GM21786 (cell line): ENCODE measurements at regions not wholly inside any gene's neighbourhood (a gene's known extent, or its start where the extent isn't known, plus 50 kb on each side); places are given as distances from the start of the nearest gene placed in this dataset.
"Not testable (repeated sequence)": the region's sequence is repeated elsewhere in the genome, so short reads cannot be mapped to it uniquely, and the experiment has no call there.

Source experiments
- ATAC-seq: cut with Tn5 transposase; IDR thresholded peaks from one replicate; pipeline ENCODE4 v1.9.1; 2021; ENCODE audit not compliant: unreplicated experiment

DNA sequence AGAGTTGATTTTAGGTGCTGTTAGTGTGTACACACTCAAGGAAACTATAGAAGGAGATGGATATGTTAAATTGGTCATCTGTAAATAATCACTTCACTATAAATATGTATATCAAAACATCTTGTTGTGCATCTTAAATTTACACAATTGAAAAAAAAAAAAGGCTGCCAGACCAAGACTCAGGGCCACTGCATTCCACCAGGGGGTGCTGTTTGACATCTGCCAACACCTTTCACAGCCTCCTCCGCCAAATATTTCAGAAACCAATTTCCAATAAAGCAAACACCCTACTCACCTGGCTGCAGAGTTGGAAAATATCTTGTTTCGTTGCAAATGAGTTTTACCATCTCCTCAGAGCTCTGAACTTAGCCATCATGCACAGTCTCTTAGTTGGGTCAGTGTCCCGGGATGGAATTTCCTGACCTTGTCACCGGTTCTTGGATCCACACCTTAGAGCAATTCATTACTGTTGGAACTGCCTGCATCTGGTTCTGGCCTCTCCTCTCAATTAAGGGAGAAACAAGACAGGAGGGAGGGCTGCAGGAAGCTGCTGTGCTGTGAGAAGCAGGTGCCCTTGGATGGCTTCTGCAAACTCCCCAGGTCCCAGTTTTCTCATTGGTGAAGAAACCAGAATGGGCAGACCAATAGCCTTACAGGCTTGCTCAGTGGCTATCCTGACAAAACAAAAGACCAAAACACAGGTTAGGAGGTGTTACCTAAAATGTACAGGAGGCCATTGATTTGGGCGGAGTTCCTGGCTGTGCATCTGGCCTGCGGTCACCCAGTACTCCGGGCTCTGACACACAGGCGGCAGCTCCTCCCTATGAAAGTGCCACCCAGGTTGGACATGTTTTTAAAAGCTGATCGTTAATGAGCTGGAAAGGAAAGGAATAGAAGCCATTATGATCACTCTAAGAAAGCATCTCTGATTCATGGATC is 746.6 kb downstream of the UQCRFS1 start:
- no peak for ATAC-seq

DNA sequence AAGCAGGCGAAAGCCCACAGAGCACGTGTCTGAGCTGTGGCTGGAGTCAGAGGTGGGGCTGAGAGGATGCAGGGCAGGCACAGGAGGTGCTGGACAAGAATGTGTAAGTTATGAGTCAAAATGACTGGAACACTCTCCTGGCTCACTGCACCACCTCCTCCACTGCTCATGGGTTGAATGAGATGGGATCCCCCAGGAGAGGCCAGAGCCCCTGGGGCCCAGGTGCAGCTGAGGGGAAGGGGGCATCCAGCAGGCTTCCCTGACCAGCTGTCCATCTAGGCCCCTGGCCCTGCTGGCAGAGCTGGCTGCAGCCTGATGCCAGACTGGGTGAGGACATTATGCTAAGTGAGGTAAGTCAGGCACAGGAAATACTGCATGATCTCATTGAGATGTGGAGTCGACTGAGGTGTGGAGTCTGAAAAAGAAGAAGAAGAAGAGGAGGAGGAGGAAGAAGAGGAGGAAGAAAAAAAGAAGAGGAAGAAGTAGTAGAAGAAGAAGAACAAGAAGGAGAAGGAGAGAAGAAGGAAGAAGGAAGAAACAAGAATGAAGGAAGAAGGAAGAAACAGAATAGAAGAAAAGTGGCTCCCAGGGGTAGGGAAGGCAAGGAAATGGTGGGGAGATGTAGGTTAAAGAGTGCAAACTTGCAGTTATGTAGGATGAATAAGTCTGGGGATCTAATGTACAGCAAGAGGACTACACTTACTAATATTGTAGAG is 747.4 kb downstream of the UQCRFS1 start:
- no peak for ATAC-seq

DNA sequence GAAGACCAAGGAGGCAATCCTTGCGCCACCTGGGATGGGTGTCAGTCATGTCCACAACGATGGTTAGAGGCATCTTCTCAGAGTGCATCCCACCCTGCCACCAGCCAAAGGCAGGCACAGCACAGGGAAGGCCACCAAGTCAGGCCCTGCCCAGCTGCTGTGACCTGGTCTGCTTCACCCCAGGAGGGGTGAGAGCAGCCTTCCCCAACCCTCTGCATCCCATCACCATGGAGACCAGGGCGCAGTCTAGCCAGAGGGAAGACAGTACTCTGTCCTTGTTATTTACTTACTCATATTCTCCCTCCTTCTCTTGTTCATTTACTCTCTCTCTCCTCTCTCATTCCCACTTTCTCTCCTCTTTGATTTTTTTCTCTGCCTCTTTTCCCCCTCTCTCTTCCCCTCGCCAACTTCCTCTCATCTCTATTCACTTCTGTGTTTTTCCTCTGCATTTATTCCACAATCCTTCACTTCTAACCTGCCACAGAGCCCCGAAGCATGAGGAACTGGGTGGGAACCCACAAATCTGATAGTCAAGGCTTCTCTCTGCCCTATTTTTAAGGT is 749.4 kb downstream of the UQCRFS1 start:
- no peak for ATAC-seq

DNA sequence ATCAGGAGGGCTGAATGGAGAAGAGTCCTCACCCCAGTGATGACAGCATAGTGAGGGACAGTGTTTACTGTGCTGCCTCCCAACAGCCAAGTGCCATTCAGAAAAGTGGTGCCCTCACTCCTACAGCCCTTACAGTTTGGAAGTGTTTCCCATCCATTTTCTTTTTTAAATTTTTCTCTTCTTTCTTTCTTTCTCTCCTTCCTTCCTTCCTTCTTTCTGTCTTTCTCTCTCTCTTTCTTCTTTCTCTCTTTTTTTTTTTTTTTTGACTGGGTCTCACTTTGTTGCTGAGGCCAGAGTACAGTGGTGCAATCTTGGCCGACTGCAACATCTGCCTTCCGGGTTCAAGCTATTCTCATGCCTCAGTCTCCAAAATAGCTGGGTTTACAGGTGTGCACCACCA is 755.3 kb downstream of the UQCRFS1 start:
- no peak for ATAC-seq

DNA sequence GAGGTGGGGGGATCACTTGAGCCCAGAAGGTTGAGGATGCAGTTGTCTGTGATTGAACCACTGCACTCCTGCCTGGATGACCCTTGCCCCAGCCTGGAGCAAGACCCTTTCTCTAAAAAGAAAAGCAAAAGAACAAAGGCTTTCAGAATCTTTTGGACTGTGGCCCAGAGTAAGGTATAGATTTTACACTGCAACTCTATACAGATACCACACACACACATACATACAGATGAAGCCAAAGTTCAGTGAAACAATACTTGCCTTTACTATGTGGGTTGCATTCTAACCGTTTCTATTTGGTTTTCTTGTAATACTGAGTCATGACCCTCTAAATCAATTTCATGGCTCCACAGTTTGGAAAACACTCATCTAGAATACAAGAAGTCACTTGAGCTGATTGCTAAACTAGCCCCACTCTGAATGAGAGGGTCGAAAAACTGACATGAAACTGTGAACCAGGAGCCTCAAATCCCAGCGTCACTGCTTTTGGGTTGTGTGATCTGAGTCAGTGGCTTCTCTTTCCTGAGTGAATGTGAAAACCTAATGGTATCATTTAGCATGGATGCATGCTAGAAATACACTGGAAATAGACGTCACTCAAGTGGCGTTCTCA is 756.1 kb downstream of the UQCRFS1 start:
- no peak for ATAC-seq

DNA sequence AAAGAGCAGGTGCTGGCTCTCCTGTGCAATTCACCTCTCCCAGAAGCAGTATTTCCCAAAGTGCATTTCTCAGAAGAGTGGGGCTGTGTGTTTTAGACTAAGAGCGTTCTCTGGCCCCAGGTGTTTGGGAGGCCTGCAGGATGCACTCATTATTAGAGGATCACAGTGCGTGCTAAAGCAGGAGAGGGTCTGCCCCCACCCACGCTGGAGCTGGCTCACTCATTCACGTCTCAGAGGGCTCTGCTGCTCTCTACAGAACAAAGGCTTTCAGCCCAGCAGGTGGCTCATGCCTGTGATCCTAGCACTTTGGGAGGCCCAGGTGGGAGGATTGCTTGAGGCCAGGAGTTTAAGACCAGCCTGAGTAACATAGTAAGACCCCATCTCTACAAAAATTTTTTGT is 756.7 kb downstream of the UQCRFS1 start:
- no peak for ATAC-seq

DNA sequence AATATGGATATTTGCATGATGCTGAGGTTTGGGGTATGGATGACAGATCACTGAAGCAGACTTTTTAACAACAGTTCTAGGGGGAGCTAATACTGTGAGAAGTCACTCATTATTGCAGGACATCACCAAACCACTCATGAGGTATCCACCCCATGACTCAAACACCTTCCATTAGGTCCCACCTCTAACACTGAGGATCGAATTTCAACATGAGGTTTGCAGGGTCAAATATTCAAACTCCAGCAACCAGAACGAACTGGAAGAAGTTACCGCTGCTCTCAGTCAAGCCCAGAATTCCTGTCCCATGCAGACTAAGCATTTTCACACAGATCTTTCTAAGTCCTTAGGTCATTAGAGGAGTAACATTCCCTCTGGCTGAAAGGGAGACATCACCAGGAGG is 758.9 kb downstream of the UQCRFS1 start:
- no peak for ATAC-seq

DNA sequence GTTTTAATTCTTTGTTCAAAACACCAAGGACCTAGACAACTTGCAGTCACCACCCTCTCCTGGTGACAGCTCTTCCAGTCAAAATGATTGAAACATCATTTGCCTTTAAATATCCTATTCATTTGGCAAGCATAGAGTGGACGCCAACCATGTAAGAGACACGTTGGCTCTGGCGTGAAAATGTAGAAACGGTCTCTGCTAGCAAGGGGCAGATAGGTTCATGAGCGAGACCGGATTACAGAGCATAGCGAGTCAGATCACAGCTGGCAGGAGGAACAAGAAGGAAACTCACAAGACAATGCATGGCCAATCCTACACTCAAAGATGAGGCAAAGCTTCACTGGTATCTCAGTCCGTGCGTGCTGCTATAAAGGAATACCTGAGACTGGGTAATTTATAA is 759.5 kb downstream of the UQCRFS1 start:
- ATAC-seq, result no peak

DNA sequence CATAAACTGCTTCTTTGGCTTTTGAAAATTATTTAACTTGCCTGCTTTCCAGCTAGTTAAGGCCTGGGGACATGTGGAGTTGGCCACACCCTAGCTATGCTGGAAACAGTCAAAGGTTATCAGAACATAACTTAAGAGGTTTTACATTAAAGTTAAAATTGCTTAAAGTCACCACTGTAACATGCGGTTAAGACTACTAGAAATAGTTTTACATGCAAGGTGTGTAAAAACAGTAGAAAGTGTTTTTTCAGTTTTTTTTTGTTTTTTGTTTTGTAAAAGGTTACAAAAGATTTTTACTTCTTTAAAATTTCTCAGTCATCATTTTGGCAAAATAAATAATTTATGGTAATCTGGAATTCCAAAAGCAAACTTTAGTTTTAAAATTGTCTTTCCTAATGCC is 763.1 kb downstream of the UQCRFS1 start:
- no peak for ATAC-seq

DNA sequence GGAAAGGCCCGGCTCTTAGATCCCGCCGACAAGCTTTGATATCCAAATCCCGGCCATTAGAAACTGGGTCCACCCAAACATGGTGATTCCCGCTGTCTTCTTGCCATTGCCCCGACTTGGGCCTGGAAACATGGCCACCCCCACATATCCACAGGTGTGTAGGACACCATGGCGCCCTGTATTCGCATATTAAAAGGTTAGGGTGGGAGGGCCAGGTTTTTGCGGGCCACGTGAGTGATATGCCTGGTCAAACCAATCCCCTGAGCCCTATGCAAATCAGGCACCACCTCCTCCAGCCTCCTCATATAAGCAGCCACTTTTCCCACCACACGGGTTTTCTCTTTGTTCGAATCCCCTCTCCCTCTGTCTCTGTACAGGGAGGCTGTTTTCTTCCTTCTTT is 766.4 kb downstream of the UQCRFS1 start:
- no peak for ATAC-seq

DNA sequence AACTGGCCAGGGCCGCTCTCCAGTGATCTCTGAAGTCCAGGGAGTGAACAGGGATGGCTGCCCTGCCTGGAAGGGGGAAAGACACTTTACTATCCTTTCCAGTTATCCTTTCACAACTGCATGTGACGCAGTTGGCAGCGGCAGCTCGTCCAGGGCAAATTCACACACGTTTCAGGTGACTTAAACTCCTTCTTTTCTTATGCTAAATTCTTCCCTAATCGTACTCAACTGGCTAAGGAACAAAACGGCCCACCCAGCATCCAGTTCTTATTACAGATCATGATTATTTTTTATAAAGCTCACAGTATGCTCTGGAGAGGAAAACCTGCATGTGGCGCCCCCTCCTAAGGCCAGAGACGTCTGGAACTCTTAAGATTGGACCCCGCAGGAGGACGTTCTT is 767.1 kb downstream of the UQCRFS1 start:
- no peak for ATAC-seq

DNA sequence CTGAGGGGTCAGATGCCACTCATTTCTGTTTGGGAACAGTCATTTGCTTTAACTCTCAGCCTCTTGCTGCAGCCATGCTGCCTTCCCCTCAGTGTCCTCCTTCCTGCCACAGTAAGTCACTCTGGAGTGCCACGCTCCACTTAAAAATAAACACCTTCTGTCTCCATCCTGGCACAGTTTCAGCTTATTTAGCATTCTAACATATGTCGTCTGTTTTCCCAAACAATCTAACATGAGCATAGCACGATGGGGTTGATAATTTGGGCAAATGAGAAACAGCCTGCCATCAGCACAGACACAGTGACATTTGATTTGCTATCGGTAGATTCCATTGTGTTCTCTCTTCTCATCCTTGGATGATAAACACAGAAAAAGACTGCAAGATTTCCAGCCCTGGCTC is 768.6 kb downstream of the UQCRFS1 start:
- no peak for ATAC-seq

DNA sequence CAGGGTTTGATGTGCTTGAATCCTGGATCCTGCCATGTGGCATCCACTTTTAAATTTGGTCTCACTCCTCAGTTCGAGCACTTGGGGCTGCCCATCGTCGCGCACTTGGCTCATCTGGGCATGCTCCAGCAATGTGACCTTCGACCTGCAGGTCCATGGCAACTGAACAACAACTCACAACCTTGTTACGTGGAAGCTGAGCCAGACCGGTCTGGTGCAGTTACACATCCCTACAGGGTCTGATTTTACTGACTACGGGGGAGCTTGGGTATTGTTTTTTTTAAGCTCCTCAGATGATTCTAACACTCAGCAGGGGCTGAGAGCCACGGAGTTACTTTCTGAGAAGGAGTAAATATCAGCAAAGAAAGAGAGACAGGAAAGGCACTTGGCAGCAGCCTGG is 769.6 kb downstream of the UQCRFS1 start:
- no peak for ATAC-seq

DNA sequence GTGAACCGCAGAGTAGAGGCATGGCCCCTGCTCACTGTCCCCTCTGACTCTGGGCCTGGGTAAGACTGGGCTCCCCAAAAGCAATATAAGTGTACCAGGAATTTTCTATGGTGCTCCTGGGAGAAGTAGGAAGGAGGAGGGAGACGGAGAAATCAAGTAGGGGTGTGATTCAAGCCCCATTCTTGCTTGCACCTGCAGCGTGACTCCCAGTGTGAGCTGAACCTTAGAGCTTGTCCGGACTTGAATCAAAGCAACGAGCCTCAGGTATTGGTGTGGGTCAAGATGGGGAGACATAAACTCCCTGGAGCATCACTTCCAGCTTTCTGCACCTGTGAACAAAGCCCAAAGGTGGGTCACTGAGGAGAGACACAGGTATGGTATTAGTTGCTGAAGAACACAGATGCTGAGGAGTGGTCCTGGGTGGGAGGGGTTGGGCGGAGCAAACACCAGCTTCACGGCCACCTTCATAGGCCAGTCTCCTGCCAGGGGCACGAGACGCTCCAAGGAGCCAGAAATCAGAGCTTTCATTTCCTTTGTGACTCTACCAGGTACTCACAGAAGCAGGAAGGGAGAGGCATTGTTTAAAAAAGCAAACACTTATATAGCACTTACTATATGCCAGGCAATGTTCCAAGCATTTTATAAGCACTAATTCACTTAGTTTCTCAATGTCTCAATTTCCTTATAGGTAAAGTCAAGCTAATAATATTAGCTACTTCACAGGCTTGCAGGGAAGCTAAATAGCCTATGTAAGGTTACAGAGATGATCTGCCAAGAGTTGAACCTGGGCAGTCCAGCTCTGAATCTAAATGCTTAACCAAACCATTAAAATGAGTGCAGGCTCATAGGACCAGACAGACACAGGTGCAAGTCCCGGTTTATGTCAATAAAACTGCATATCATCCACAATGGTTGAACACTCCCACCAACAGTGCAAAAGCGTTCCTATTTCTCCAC is 775.3 kb downstream of the UQCRFS1 start:
- ATAC-seq, result no peak

DNA sequence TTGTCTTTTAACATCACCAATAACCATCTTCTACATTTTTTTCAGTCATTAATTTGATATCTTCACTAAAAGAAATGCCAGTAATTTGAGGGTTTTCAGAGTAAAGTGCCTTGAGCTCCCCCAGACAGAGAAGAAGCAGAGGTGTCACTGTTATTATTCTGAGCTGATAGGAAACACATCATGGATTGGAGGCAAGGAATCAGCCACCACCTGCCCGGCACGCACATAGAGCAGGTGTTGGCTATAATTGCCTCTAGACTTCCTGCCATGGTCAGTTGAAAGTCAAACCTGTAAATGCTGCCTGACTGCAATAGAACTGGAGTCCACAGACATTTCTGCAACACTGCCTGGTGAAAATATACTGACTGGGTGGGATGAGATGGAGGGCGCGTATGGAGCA is 776.6 kb downstream of the UQCRFS1 start:
- no peak for ATAC-seq

DNA sequence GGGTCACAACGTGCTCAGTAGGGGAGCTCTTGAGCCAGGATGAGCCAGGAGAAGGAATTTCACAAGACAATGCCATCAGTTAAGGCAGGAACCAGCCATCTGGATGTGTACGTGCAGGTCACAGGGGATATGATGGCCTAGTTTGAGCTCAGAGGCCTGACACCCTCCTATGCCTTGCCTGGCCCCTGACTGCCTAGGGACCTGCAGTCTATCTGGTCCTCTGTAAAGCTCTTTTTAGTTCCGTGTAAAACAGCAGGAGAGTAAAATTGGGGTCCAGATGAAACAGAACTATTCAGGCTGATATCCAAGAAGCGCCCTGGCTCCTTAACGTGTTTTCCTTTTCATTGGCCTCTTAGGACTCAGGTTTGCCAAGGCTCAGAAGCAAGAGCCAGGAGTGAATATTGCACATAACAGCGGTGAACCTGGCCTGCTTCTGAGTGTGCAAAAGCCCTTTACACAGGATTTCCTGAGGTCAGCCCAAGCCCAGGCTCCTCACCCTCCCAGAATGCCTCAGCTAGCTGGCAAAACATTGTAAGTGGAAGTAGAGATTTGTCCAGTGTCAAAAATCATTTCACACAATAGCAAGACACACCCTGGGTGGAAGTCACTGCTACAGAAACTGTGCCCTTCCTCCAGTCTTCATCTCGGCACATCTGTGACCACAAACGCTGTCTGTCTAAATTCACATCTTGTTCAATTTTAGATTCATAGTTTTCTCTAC is 777.2 kb downstream of the UQCRFS1 start:
- ATAC-seq, result no peak

DNA sequence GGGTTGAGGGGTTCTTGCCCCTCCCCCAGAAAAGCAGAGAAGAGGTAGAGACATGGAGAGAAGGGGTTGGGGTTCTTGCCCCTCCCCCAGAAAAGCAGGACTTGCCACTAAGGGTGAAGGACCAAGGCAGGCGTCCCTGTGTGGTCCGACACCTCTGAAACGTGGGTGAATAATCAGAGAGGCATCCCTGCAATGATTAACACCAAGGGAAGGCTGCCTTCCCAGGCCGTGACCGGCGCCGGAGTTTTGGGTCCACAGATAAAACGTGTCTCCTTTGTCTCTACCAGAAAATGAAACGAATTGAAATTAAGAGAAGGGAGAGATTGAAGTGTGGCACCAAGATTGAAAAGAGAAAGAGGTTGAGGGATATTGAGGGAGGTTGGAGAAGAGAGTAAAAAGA is 778.2 kb downstream of the UQCRFS1 start:
- ATAC-seq, result not testable (repeated sequence)

DNA sequence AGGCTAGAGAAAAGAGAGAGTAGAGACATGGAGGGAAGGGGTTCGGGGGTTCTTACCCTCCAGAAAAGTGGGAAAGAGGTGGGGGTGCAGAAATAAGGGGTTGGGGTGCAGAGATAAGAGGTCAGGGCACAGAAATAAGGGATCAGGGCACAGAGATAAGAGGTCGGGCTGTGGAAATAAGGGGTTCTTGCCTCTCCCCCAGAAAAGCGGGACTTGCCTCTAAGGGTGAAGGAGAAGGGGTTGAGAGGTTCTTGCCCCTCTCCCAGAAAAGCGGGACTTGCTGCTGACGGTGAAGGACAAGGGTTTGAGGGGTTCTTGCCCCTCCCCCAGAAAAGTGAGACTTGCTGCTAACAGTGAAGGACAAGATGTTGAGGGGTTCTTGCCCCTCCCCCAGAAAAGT is 778.6 kb downstream of the UQCRFS1 start:
- ATAC-seq, result not testable (repeated sequence)

DNA sequence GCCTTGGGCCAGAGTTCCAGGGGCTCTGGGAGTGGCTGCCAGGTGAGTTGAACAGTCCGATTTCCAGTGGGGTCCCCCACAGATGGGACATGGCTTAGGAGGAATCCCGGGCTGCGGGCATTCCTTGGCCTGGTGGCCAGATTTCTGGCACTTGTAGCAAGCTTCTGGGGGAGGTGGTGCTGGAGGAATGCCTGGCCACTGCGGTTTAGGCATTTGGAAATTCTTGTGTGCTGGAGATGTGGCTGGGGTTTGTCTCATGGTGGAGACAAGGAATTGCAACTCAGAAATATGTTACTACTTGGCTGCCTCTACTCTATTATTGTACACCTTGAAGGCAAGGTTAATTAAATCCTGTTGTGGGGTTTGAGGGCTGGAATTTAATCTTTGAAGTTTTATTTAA is 779.8 kb downstream of the UQCRFS1 start:
- not testable (repeated sequence) for ATAC-seq

DNA sequence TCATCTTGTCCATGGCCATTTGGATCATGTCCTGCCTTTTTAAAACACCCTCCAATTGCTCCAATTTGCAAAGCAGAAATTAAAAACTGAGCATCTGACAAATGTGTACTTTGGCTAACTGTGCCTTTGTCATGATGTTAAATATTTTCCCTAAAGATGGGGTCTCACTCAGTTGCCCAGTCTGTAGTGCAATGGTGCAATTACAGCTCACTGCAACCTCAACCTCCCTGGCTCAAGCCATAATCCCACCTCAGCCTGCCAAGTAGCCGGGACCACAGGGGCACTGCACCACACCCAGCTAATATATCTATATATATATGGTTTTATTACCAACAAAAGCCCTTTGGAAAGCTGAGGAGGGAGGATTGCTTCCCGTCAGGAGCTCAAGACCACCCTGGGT is 782.7 kb downstream of the UQCRFS1 start:
- ATAC-seq, result no peak
